Anterior cingulate cortex (tissue), 58 donors: ENCODE measurements at regions not wholly inside any gene's neighbourhood (a gene's known extent, or its start where the extent isn't known, plus 50 kb on each side); places are given as distances from the start of the nearest gene placed in this dataset.
"Not testable (repeated sequence)": the region's sequence is repeated elsewhere in the genome, so short reads cannot be mapped to it uniquely, and the experiment has no call there.

Source experiments
- DNase-seq, 58 donors: peaks; one replicate each; lab custom pipeline; 2025; lab: John Stamatoyannopoulos, UW

GRCh38 chr16:85530370-85530739 is 82.8 kb upstream of the GSE1 start:
- no peak for DNase-seq

DNA sequence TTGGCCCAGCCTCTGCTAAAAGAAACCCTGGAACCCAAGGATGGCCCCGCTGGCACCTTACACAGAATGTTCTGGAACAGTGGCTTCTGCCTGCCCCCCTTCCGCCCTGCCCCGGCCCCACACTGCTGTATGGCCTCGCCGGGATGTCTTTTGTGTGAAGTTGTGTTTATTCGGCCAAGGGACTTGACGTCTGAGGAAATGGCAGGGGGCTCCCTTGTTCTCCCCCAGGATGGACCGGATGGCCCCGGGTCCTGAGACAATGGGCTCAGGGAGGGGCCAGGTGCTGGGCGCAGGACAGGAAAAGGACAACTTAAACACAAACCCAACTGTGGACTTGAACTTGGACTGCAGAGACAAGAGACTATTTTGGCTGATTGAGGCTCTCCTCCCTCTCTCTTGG is 81.6 kb upstream of the GSE1 start:
- DNase-seq = no peak

- DNase-seq = no peak
Measured at GRCh38 chr16:85532147-85532546, 81.0 kb upstream of the GSE1 start.

GRCh38 chr16:85533593-85533992 is 79.5 kb upstream of the GSE1 start:
- not testable (repeated sequence) for DNase-seq

DNA sequence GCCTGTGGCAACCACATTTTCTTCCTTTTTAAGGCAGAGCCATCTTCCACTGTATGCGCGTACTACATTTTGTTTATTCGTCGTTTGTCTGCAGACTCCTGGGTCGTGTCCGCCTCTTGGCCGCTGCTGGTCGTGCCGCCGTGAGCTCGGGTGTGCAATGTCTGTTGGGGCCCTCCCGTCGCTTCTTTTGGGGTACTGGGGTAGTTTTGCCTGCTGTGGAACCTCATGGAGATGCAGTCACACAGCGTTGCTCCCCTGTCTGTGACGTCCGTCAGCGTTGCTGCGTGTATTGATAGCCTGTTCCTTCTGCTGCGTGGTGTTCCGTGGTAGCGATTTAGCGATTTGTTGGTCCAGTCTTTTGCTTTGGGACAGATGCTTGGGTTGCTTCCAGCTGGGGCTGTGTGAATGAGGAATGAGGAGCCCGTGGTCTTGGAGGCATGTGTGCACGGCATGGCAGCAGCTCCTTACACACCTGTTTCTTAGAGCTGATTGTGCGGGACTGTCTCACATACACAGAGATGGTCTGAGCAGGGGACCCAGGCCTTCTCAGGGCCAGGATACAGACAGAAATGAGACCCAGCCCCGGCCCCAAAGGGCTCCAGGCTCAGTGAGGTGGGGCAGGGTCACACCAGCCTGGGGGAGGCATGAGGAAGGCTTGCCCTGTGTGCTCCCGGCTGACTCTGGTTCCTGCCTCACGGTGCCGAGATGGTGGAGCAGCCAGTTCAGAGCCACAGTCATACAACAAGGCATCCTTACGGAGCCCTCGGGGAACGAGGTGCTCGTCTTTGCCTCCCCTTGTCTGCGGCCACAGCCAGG is 78.4 kb upstream of the GSE1 start:
- DNase-seq = no peak

DNA sequence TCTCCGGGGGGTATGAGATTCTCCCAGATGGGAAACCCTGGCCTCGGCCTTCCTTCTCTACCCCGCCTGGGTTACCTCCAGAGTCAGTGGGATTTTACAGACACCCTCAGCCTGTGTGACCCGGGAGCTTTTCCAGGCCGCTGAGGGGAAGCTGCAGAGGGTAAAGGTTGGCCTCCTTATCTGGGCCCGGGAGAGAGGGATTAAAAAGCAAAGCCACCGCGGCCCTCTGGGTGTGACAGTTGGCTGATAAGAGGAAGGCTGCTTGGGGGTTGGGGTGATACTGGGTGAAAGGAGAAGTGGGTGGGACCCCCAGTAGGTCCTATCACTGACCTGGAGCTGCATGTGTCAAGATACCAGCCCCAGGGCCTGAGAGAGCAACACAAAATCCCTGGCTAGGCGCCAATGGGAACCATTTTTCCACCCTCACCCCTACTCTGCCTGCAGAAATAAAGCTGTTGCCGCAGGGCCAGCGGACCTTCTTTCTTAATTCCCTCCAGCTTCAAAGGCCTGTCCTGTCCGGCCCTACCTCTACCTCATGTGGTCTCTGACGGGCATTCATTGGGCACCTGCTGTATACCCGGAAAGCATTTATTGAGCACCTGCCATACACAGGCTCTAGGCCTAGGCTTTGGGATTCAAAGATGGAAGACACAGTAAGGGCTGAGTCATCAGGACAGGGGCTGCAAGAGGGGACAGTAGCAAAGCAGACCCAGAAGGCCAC is 77.6 kb upstream of the GSE1 start:
- DNase-seq = no peak

- no peak for DNase-seq
Measured at GRCh38 chr16:85536073-85536410, 77.1 kb upstream of the GSE1 start.

GRCh38 chr16:85536411-85537330 is 76.5 kb upstream of the GSE1 start:
- no peak for DNase-seq

DNA sequence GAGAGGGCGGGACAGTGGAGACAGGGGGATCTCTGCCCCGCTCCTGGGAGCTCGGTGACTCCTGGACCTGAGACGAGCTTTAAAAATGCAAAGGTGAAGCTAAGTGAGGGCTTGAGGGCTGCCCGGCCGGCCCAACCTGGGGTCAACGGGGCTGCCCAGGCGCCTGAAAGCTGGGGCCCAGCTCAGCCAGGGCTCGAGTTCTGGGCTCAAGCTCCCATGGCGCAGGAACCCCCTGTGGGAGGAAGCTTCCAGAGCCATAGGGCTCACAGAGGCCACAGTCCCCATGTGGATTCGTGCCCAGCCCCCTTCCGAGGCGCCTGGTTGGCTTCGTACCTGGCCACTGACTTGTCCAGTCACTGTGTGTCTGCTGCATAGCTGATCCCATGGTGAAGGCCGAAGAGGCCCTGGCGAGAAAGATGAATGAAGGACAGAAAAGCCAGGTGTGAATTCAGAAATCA is 75.8 kb upstream of the GSE1 start:
- DNase-seq = no peak

DNA sequence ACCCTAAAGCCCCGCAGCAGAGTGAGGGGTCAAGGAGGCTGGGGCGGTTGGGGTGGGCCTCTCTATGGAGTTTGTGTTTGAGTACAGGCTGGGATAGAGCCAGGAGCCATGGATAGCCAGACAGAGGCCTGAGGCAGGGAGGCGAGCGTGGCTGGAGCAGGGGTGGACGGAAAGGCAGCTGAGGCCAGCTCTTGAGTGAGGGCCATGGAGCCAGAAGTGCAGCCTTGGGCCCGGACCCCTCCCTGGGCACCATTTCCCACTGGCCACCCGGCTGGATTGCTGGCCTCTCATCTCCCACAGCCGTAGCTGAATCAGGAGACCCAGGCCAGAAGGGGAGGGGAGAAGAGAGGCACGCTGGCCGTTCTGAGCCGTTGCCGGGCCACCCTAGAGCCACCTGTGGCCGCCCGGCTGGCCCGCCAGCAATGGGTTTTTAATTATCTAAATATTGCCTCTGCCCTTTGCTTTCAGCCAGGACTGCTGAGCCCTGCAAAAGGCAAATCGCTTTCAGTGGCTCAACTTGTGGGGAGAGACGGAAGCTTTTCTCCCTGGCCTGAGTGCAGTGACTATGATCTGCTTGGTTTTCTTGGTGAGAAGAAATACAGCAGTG is 75.2 kb upstream of the GSE1 start:
- DNase-seq = peak in 1 of 58 donors; percentile 5

DNA sequence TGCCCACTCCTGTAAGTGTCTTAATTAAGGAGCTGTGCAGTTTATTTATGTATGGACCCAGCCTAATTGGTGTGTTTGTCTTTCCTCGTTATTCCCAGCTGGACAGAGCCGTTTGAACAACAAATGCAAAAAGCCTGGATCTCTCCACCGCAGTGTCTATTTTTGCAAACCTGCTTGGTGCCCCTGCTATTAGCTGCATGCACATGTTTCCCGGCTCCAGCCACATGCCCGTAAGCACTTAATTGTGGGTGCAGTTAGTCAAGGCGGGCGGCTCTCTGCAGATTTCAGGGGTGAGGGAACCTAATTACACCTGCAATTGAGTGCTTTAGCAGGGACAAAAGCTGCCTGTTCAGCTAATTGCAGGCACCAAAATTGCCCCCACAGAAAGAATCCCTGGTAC is 74.0 kb upstream of the GSE1 start:
- no peak for DNase-seq

- no peak for DNase-seq
Measured at GRCh38 chr16:85539629-85540291, 73.4 kb upstream of the GSE1 start.

GRCh38 chr16:85541181-85541580 is 71.9 kb upstream of the GSE1 start:
- no peak for DNase-seq

- DNase-seq = no peak
Measured at GRCh38 chr16:85541619-85541979, 71.5 kb upstream of the GSE1 start.

- peak in 1 of 58 donors; percentile 9 for DNase-seq
Measured at GRCh38 chr16:85541980-85542900, 70.9 kb upstream of the GSE1 start.

- no peak for DNase-seq
Measured at GRCh38 chr16:85543536-85543935, 69.6 kb upstream of the GSE1 start.

- no peak for DNase-seq
Measured at GRCh38 chr16:85544016-85544415, 69.1 kb upstream of the GSE1 start.

DNA sequence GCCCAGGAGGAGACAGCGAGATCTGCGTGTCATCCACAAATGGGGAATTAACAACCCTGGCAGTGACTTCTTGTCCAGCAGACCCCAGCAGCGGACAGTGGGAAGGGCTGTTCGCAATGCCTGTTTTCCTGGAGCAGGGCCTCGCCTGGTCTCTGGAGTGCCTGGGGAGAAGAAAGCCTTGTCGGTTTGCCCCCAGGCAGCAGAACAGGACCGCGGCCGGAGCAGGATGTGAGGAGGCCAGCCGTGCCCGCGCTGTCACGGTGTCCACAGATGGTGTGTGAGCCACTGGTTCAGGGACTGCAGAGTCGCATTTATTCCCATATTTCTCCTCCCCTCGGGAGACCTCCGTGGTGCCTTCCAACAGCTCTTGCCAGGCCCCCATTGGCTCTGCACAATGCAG is 68.5 kb upstream of the GSE1 start:
- DNase-seq = no peak

- DNase-seq = no peak
Measured at GRCh38 chr16:85545227-85545818, 67.8 kb upstream of the GSE1 start.
